ENCODE measurements at regions not wholly inside any gene's neighbourhood (a gene's known extent, or its start where the extent isn't known, plus 50 kb on each side); places are given as distances from the start of the nearest gene placed in this dataset.

GRCh38 chr12:124403273-124403672 is 108.4 kb downstream of the RFLNA start:
- H3K4me1 Mint-ChIP-seq: peaks cover 17% of the 10 kb centered on the region
- Histone ChIP-seq H3K36me3 (ENCODE audit: control insufficient read depth, insufficient read depth, low read length) (peaks cover 18% of the 10 kb centered on the region), H3K9ac (ENCODE audit: extremely low read depth, low read length, poor library complexity, severe bottlenecking) (no peak overlapping the region), H3K27ac (ENCODE audit: low read depth, low read length) (no peak overlapping the region), H3K9me3 (ENCODE audit: control insufficient read depth, low read length) (no peaks in the 10 kb centered on the region), H3K4me3 (ENCODE audit: low read length) (no peak overlapping the region), H3K27me3 (ENCODE audit: control insufficient read depth, insufficient read depth, low read length, poor library complexity, severe bottlenecking) (no peaks in the 10 kb centered on the region), H3K4me1 (ENCODE audit: control insufficient read depth, insufficient read depth, low read length) (no peaks in the 10 kb centered on the region)
- H3K27ac Mint-ChIP-seq: peak overlapping the region; percentile 21
- no peaks in the 10 kb centered on the region for H3K27me3 Mint-ChIP-seq (ENCODE audit: insufficient read depth)
- H3K9me3 Mint-ChIP-seq: no peaks in the 10 kb centered on the region
- WGBS, 2 experiments (ENCODE audit: insufficient coverage in 1 of 2, insufficient read length in 1 of 2): 77 to 87% methylated on average over 6 to 9 of the region's 9 CpGs
- TF ChIP-seq CTCF (conservative IDR thresholded peaks at IDR 0.05): no peak
- no peak overlapping the region for H3K4me3 Mint-ChIP-seq
- no peak for DNase-seq
- peaks cover 30% of the 10 kb centered on the region for H3K36me3 Mint-ChIP-seq (ENCODE audit: low read depth)

GRCh38 chr12:124402248-124403066 is 107.6 kb downstream of the RFLNA start:
- no peak for TF ChIP-seq CTCF (conservative IDR thresholded peaks at IDR 0.05)
- no peaks in the 10 kb centered on the region for H3K4me1 ChIP-seq (ENCODE audit: control insufficient read depth, insufficient read depth, low read length)
- peak overlapping the region; percentile 68 for H3K27ac Mint-ChIP-seq
- H3K27me3 Mint-ChIP-seq (ENCODE audit: insufficient read depth): no peaks in the 10 kb centered on the region
- DNase-seq: peak; percentile 86
- H3K4me3 Mint-ChIP-seq: no peak overlapping the region
- peaks cover 35% of the 10 kb centered on the region for H3K36me3 Mint-ChIP-seq (ENCODE audit: low read depth)
- 43 to 71% methylated on average over 2 to 23 of the region's 23 CpGs for WGBS, 2 experiments (ENCODE audit: insufficient coverage in 1 of 2, insufficient read length in 1 of 2)
- H3K4me1 Mint-ChIP-seq: peaks cover 17% of the 10 kb centered on the region
- no peaks in the 10 kb centered on the region for H3K9me3 Mint-ChIP-seq
- H3K4me3 ChIP-seq (ENCODE audit: low read length): no peak overlapping the region
- no peaks in the 10 kb centered on the region for H3K27me3 ChIP-seq (ENCODE audit: control insufficient read depth, insufficient read depth, low read length, poor library complexity, severe bottlenecking)
- H3K9ac ChIP-seq (ENCODE audit: extremely low read depth, low read length, poor library complexity, severe bottlenecking): no peak overlapping the region
- peaks cover 22% of the 10 kb centered on the region for H3K36me3 ChIP-seq (ENCODE audit: control insufficient read depth, insufficient read depth, low read length)
- no peak overlapping the region for H3K27ac ChIP-seq (ENCODE audit: low read depth, low read length)
- no peaks in the 10 kb centered on the region for H3K9me3 ChIP-seq (ENCODE audit: control insufficient read depth, low read length)

DNA sequence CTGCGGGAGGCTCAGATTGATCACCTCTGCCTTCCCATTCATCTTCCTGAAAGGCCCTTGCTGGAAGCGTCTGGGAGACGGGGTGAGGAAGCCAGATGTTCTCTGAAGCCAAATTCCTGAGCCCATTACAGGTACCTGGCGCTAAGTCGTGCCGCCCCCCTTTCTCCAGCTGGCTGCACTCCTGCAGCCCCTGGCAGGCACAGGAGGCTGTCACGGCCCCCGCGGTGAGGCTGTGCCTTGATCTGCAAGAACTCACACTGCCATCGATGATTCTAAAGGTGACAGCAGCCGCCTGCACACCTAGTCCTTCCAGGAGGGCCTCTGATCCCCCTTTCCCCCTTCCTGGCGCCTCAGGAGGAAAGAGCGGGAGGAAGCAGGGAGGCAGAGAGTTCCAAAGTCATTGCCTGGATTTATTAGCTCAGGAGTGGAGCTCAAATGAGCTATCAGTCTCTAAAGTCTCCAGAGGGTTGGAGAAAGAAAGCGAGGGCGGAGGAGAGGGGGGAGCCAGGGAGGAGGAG is 106.9 kb downstream of the RFLNA start:
- Mint-ChIP-seq H3K27ac (no peak overlapping the region), H3K27me3 (ENCODE audit: insufficient read depth) (no peaks in the 10 kb centered on the region), H3K4me3 (no peak overlapping the region), H3K4me1 (peaks cover 17% of the 10 kb centered on the region), H3K9me3 (no peaks in the 10 kb centered on the region), H3K36me3 (ENCODE audit: low read depth) (peaks cover 31% of the 10 kb centered on the region)
- no peak overlapping the region for H3K4me3 ChIP-seq (ENCODE audit: low read length)
- DNase-seq: no peak
- H3K9ac ChIP-seq (ENCODE audit: extremely low read depth, low read length, poor library complexity, severe bottlenecking): no peak overlapping the region
- H3K36me3 ChIP-seq (ENCODE audit: control insufficient read depth, insufficient read depth, low read length): peaks cover 22% of the 10 kb centered on the region
- no peak overlapping the region for H3K27ac ChIP-seq (ENCODE audit: low read depth, low read length)
- no peak for TF ChIP-seq CTCF (conservative IDR thresholded peaks at IDR 0.05)
- no peaks in the 10 kb centered on the region for H3K9me3 ChIP-seq (ENCODE audit: control insufficient read depth, low read length)
- no peaks in the 10 kb centered on the region for H3K27me3 ChIP-seq (ENCODE audit: control insufficient read depth, insufficient read depth, low read length, poor library complexity, severe bottlenecking)
- WGBS, 2 experiments (ENCODE audit: insufficient coverage in 1 of 2, insufficient read length in 1 of 2): 84 to 87% methylated on average over 8 to 15 of the region's 15 CpGs
- H3K4me1 ChIP-seq (ENCODE audit: control insufficient read depth, insufficient read depth, low read length): no peaks in the 10 kb centered on the region

Data from endodermal cell (in vitro differentiated cells).